GM19455 (cell line): ENCODE measurements at regions not wholly inside any gene's neighbourhood (a gene's known extent, or its start where the extent isn't known, plus 50 kb on each side); places are given as distances from the start of the nearest gene placed in this dataset.
"Not testable (repeated sequence)": the region's sequence is repeated elsewhere in the genome, so short reads cannot be mapped to it uniquely, and the experiment has no call there.

ENCODE experiments used
- ATAC-seq: cut with Tn5 transposase; IDR thresholded peaks from one replicate; pipeline ENCODE4 v1.9.1; 2021; ENCODE audit not compliant: unreplicated experiment

- ATAC-seq: no peak
Observed at GRCh38 chr12:28689398-28690175, 459.5 kb upstream of the FAR2 start.

GRCh38 chr12:28693565-28694219, 455.4 kb upstream of the FAR2 start:
- ATAC-seq: no peak

- ATAC-seq: no peak
Observed at GRCh38 chr12:28698553-28698952, 450.5 kb upstream of the FAR2 start.

- ATAC-seq: no peak
Observed at GRCh38 chr12:28699029-28699428, 450.0 kb upstream of the FAR2 start.

GRCh38 chr12:28700161-28700560, 448.9 kb upstream of the FAR2 start:
- no peak for ATAC-seq

- ATAC-seq: no peak
Observed at GRCh38 chr12:28704477-28705169, 444.5 kb upstream of the FAR2 start.

- no peak for ATAC-seq
Observed at GRCh38 chr12:28708918-28709371, 440.1 kb upstream of the FAR2 start.

GRCh38 chr12:28709986-28710685, 438.9 kb upstream of the FAR2 start:
- ATAC-seq: no peak

GRCh38 chr12:28710882-28711281, 438.2 kb upstream of the FAR2 start:
- ATAC-seq: no peak

- no peak for ATAC-seq
Observed at GRCh38 chr12:28711421-28711820, 437.7 kb upstream of the FAR2 start.

- no peak for ATAC-seq
Observed at GRCh38 chr12:28742791-28743190, 406.3 kb upstream of the FAR2 start.

GRCh38 chr12:28746734-28747325, 402.2 kb upstream of the FAR2 start:
- ATAC-seq: no peak

GRCh38 chr12:28750946-28751685, 398.0 kb upstream of the FAR2 start:
- no peak for ATAC-seq

GRCh38 chr12:28755027-28755426, 394.1 kb upstream of the FAR2 start:
- ATAC-seq: no peak

- no peak for ATAC-seq
Observed at GRCh38 chr12:28759333-28759732, 389.7 kb upstream of the FAR2 start.

- not testable (repeated sequence) for ATAC-seq
Observed at GRCh38 chr12:28760040-28760903, 388.8 kb upstream of the FAR2 start.

- not testable (repeated sequence) for ATAC-seq
Observed at GRCh38 chr12:28761897-28762296, 387.2 kb upstream of the FAR2 start.

- no peak for ATAC-seq
Observed at GRCh38 chr12:28766398-28766797, 382.7 kb upstream of the FAR2 start.

- ATAC-seq: no peak
Observed at GRCh38 chr12:28767836-28768348, 381.2 kb upstream of the FAR2 start.
